Right renal cortex interstitium (tissue), 3 donors: ENCODE measurements at regions not wholly inside any gene's neighbourhood (a gene's known extent, or its start where the extent isn't known, plus 50 kb on each side); places are given as distances from the start of the nearest gene placed in this dataset.

Experiments used
- DNase-seq, 3 donors: peaks; one replicate each; pipeline ENCODE4 v3.0.0-alpha.2; 2013; ENCODE audit warnings: low read depth in 3 of 3, low spot score in 2 of 3

DNA sequence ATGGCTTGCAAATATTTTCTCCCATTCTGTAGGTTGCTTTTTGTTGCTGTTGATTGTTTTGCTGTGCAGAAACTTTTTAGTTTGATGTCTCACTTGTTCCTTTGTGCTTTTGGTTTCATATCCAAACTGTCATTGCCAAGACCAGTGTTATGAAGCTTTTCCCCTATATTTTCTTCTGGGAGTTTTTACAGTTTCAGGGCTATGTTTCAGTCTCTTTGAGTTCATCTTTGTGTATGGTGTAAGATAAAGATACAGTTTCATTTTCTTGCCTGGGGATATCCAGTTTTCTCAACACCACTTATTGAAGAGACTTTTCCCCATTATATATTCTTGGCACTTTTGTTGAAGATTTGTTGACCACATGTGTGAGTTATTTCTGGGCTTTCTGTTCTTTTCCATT, 139.9 kb downstream of the MRPL57 start:
- DNase-seq: no peak

DNA sequence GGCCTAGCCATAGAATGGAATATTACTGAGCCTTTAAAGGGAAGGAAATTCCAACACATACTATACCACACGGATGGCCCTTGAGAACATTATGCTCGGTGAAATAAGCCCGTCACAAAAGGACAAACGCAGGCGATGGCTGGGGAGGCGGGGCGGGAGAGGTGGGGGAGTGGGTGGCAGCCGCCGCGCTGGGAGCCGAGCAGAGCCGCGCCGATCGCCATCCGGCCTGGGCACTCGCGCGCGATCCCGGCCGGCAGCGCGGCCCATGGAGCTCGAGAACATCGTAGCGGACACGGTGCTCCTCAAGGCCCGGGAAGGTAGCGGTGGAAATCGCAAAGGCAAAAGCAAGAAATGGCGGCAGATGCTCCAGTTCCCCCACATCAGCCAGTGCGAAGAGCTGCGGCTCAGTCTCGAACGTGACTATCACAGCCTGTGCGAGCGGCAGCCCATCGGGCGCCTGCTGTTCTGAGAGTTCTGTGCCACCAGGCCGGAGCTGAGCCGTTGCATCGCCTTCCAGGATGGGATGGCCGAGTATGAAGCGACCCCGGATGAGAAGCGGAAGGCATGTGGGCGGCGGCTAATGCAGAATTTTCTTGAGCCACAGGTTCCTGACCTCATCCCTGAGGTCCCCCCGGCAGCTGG, 140.1 kb downstream of the ZDHHC20 start:
- no peak for DNase-seq

DNA sequence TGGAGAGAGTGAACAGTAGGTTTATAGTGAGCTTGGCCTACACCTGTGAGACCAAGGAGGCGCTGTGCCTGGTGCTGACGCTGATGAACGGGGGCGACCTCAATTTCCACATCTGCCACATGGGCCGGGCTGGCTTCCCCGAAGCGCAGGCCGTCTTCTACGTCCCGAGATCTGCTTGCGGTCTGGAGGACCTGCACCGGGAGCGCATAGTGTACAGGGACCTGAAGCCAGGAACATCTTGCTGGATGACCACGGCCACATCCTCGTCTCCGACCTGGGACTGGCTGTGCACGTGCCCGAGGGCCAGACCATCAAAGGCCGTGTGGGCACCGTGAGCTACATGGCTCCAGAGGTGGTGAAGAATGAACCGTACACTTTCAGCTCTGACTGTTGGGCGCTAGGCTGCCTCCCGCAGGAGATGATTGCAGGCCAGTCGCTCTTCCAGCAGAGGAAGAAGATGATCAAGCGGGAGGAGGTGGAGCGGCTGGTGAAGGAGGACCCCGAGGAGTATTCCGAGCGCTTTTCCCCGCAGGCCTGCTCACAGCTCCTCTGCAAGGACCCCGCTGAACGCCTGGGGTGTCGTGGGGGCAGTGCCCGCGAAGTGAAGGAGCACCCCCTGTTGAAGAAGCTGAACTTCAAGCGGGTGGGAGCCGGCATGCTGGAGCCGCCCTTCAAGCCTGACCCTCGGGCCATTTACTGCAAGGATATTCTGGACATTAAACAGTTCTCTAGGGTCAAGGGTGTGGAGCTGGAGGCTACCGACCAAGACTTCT, 139.0 kb downstream of the ZDHHC20 start:
- no peak for DNase-seq

DNA sequence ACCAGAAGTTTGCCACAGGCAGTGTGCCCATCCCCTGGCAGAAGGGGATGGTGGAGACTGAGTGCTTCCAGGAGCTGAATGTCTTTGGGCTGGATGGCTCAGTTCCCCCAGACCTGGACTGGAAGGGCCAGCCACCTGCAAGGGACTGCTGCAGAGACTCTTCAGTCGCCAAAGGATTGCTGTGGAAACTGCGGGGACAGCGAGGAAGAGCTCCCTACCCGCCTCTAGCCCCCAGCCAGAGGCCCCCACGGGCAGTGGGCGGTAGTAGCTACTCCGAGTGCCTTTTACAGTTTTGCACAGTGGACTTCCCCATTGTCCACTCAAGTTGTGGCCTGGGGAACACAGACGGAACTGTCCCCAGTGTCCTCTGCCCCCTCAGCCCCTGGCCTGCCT, 138.5 kb downstream of the ZDHHC20 start:
- no peak for DNase-seq

DNA sequence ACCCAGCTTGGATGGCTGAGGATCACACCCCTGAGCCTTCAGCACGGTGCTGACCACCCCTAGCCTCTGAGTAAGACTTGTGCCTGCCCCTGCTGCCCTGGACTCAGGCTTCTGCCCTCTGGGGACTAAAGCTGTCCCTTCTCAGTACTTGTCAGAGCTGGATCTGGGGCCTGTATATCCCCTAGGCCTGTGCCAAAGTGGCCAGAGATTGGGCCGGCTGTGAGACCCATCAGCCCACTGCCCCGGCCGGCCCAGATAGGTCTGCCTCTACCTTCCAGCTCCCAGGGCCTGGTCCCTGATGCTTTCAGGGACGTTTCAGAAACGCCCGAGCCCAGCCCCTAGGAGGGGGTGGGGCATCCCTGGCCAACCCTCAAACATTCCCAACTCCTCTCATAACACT, 137.8 kb downstream of the ZDHHC20 start:
- DNase-seq: no peak

DNA sequence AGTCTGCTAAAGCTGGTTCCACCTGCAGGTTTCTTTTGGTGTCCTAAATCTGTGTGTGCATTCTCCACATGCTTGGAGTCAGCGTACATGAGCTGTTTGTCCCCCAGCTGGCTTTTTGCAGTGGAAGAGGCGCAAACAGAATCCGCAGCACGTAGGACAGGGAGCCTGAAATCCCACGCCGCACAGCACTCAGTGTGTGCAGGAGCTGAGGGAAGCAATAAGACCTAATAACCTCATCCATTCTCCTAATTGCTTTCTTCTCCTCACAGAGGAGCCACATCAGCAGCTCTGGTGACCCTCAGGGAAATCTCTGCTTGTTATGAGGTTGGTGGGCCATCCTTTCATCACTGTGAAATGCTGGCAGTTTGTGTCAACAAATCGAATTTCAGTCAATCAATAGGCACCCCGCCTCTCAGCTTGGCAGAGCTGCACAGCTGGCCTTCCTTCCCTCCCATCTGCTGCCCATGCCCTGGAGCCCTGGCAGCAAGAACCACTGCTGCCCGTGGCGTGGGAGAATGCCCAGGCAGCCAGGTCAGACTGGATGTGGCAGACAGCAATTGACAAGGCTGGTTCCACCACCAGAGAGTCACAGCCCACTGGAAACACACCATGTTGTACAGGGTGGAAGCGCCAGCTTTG, 136.7 kb downstream of the ZDHHC20 start:
- no peak for DNase-seq
